ENCODE measurements at regions not wholly inside any gene's neighbourhood (a gene's known extent, or its start where the extent isn't known, plus 50 kb on each side); places are given as distances from the start of the nearest gene placed in this dataset.

DNA sequence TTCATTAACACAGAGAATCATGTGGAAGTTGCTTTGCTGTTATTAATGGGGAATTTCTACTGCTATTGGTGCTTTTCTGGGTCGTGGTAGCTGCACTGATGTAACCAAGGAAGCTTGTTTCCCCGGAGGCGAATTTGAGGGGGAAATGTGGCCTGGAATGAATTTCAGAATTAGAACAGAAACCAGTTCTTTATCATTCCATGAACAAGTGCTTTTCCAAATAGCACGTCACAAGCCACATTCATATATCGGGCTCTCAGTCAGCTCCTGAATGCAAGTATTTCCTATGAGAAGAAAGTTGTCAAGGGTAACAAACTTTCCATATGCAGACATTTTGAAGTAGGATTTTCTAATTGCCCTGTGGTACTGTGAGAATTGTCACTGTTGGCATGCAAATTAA, 1353.2 kb downstream of the AACS start:
- Histone ChIP-seq H3K27ac (ENCODE audit: insufficient read depth in 1 of 2, low read depth in 1 of 2, low read length in 2 of 2, poor library complexity in 1 of 2, severe bottlenecking in 2 of 2) (no peak overlapping the region), H3K27me3 (replicated peaks in 2 of 5; ENCODE audit: control insufficient read depth in 4 of 5, insufficient read depth in 5 of 5, low read length in 4 of 5) (no peaks in the 10 kb centered on the region), H3K4me3 (ENCODE audit: control insufficient read depth in 1 of 7, extremely low read depth in 1 of 7, insufficient read depth in 4 of 7, low read depth in 2 of 7, low read length in 6 of 7) (no peak overlapping the region), H3K9me3 (ENCODE audit: control extremely low read depth in 1 of 5, control insufficient read depth in 4 of 5, insufficient read depth in 2 of 5, low read depth in 1 of 5, low read length in 4 of 5) (no peaks in the 10 kb centered on the region), H3K4me1 (ENCODE audit: control extremely low read depth in 1 of 4, control insufficient read depth in 4 of 4, insufficient read depth in 4 of 4, low read length in 3 of 4) (no peaks in the 10 kb centered on the region), H3K36me3 (ENCODE audit: control insufficient read depth in 4 of 4, insufficient read depth in 4 of 4, low read length in 3 of 4) (no peaks in the 10 kb centered on the region)
- 87% methylated on average over 3 of the region's 5 CpGs for WGBS (ENCODE audit: insufficient coverage)
- DNase-seq: no peak
- POLR2A ChIA-PET: no interaction called here
- CTCF ChIA-PET: no interaction called here

DNA sequence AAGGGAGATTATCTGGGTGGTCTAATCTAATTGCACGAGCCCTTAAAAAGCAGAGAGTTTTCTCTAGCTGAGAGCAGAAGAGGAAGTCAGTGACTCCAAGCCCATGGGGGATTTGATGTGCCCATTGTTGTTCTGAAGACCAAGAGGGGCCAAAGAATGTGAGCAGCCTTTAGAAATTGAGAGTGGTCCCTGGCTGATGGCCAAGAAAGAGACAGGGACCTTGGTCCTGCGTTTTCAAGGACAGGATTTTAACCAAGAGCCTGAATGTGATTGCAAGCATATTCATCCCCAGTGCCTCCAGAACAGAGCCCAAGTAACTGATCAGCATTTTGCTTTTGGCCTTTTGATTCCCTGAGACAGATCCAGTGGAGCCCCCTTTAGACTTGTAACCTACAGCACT, 1353.9 kb downstream of the AACS start:
- Histone ChIP-seq H3K4me1 (ENCODE audit: control extremely low read depth in 1 of 4, control insufficient read depth in 4 of 4, insufficient read depth in 4 of 4, low read length in 3 of 4) (no peaks in the 10 kb centered on the region), H3K27ac (ENCODE audit: insufficient read depth in 1 of 2, low read depth in 1 of 2, low read length in 2 of 2, poor library complexity in 1 of 2, severe bottlenecking in 2 of 2) (no peak overlapping the region), H3K36me3 (ENCODE audit: control insufficient read depth in 4 of 4, insufficient read depth in 4 of 4, low read length in 3 of 4) (no peaks in the 10 kb centered on the region), H3K4me3 (ENCODE audit: control insufficient read depth in 1 of 7, extremely low read depth in 1 of 7, insufficient read depth in 4 of 7, low read depth in 2 of 7, low read length in 6 of 7) (no peak overlapping the region), H3K9me3 (ENCODE audit: control extremely low read depth in 1 of 5, control insufficient read depth in 4 of 5, insufficient read depth in 2 of 5, low read depth in 1 of 5, low read length in 4 of 5) (no peaks in the 10 kb centered on the region), H3K27me3 (replicated peaks in 2 of 5; ENCODE audit: control insufficient read depth in 4 of 5, insufficient read depth in 5 of 5, low read length in 4 of 5) (no peaks in the 10 kb centered on the region)
- no peak for DNase-seq
- POLR2A ChIA-PET: no interaction called here
- CTCF ChIA-PET: no interaction called here
- WGBS (ENCODE audit: insufficient coverage): 71% methylated on average over 2 of the region's 2 CpGs

DNA sequence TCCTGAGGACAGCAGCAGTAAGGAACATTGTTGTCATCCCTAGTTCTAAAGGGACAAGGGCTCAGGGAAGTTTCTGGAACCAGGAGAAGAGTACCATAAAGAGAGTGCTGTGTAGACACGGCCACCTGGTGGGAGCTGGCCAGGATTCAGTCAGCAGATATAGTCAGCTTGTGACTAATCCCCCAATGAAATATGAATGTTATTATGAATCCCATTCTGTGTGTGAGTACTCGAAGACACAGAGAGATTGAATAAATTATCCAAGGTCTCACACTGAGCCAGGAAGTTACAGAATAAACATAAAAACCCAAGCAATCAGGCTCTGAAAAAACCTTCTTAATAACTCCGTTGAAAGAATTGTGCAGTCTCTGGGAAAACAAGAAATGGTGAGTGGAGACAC, 1359.5 kb downstream of the AACS start:
- no peak overlapping the region for H3K4me3 ChIP-seq (ENCODE audit: control insufficient read depth in 1 of 7, extremely low read depth in 1 of 7, insufficient read depth in 4 of 7, low read depth in 2 of 7, low read length in 6 of 7)
- CTCF ChIA-PET: no interaction called here
- POLR2A ChIA-PET: no interaction called here
- H3K36me3 ChIP-seq (ENCODE audit: control insufficient read depth in 4 of 4, insufficient read depth in 4 of 4, low read length in 3 of 4): no peaks in the 10 kb centered on the region
- no peaks in the 10 kb centered on the region for H3K9me3 ChIP-seq (ENCODE audit: control extremely low read depth in 1 of 5, control insufficient read depth in 4 of 5, insufficient read depth in 2 of 5, low read depth in 1 of 5, low read length in 4 of 5)
- no peak for DNase-seq
- H3K4me1 ChIP-seq (ENCODE audit: control extremely low read depth in 1 of 4, control insufficient read depth in 4 of 4, insufficient read depth in 4 of 4, low read length in 3 of 4): no peaks in the 10 kb centered on the region
- H3K27ac ChIP-seq (ENCODE audit: insufficient read depth in 1 of 2, low read depth in 1 of 2, low read length in 2 of 2, poor library complexity in 1 of 2, severe bottlenecking in 2 of 2): no peak overlapping the region
- WGBS (ENCODE audit: insufficient coverage): 90% methylated on average over 1 of the region's 3 CpGs
- no peaks in the 10 kb centered on the region for H3K27me3 ChIP-seq (replicated peaks in 2 of 5; ENCODE audit: control insufficient read depth in 4 of 5, insufficient read depth in 5 of 5, low read length in 4 of 5)

DNA sequence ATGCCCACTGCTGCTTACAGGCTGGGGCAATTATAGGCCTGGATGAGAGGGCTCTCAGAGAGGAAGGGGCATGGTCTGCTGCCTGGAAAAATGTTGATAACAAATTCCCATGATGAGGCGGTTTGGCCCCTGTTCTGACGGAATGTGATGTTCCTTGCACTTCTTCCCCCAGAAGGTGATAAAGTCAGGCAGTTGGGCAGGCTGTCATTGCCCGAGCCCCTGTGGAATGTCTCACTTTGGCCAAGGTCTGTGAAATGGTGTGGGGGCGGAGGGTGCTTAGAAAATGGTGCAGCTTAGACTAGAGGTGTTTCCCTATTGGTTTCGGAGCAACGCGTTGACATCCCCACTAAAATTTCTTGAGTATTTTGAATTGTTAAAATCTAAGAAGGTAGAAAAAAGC, 1360.0 kb downstream of the AACS start:
- Histone ChIP-seq H3K9me3 (ENCODE audit: control extremely low read depth in 1 of 5, control insufficient read depth in 4 of 5, insufficient read depth in 2 of 5, low read depth in 1 of 5, low read length in 4 of 5) (no peaks in the 10 kb centered on the region), H3K4me3 (ENCODE audit: control insufficient read depth in 1 of 7, extremely low read depth in 1 of 7, insufficient read depth in 4 of 7, low read depth in 2 of 7, low read length in 6 of 7) (no peak overlapping the region), H3K36me3 (ENCODE audit: control insufficient read depth in 4 of 4, insufficient read depth in 4 of 4, low read length in 3 of 4) (no peaks in the 10 kb centered on the region), H3K4me1 (ENCODE audit: control extremely low read depth in 1 of 4, control insufficient read depth in 4 of 4, insufficient read depth in 4 of 4, low read length in 3 of 4) (no peaks in the 10 kb centered on the region), H3K27ac (ENCODE audit: insufficient read depth in 1 of 2, low read depth in 1 of 2, low read length in 2 of 2, poor library complexity in 1 of 2, severe bottlenecking in 2 of 2) (no peak overlapping the region), H3K27me3 (replicated peaks in 2 of 5; ENCODE audit: control insufficient read depth in 4 of 5, insufficient read depth in 5 of 5, low read length in 4 of 5) (no peaks in the 10 kb centered on the region)
- WGBS (ENCODE audit: insufficient coverage): 50% methylated on average over 4 of the region's 7 CpGs
- ChIA-PET POLR2A (no interaction called here), CTCF (no interaction called here)
- DNase-seq: no peak

DNA sequence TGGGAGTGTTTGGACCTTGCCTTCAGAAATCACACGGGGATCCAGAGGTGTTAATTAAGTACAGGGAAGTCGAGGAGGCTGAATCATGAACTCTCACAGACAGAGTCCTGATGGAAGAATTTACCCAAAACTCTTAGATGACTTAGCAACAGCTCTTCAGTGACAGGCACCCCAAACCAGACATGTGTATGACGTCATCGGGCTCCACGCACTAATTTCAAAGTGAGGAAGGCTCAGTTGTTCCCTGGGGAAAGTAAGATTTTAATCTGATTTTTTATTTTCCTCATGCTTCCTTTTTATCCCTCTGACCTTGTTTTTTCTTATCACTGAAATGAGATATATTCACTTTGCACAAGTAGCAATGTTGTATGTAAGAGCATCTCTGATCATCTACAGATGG, 1363.5 kb downstream of the AACS start:
- no peak overlapping the region for H3K4me3 ChIP-seq (ENCODE audit: control insufficient read depth in 1 of 7, extremely low read depth in 1 of 7, insufficient read depth in 4 of 7, low read depth in 2 of 7, low read length in 6 of 7)
- H3K27ac ChIP-seq (ENCODE audit: insufficient read depth in 1 of 2, low read depth in 1 of 2, low read length in 2 of 2, poor library complexity in 1 of 2, severe bottlenecking in 2 of 2): no peak overlapping the region
- ChIA-PET CTCF (no interaction called here), POLR2A (no interaction called here)
- no peaks in the 10 kb centered on the region for H3K9me3 ChIP-seq (ENCODE audit: control extremely low read depth in 1 of 5, control insufficient read depth in 4 of 5, insufficient read depth in 2 of 5, low read depth in 1 of 5, low read length in 4 of 5)
- H3K27me3 ChIP-seq (replicated peaks in 2 of 5; ENCODE audit: control insufficient read depth in 4 of 5, insufficient read depth in 5 of 5, low read length in 4 of 5): no peaks in the 10 kb centered on the region
- no peaks in the 10 kb centered on the region for H3K36me3 ChIP-seq (ENCODE audit: control insufficient read depth in 4 of 4, insufficient read depth in 4 of 4, low read length in 3 of 4)
- H3K4me1 ChIP-seq (ENCODE audit: control extremely low read depth in 1 of 4, control insufficient read depth in 4 of 4, insufficient read depth in 4 of 4, low read length in 3 of 4): no peaks in the 10 kb centered on the region
- no peak for DNase-seq
- WGBS (ENCODE audit: insufficient coverage): 77% methylated on average over 2 of the region's 5 CpGs

DNA sequence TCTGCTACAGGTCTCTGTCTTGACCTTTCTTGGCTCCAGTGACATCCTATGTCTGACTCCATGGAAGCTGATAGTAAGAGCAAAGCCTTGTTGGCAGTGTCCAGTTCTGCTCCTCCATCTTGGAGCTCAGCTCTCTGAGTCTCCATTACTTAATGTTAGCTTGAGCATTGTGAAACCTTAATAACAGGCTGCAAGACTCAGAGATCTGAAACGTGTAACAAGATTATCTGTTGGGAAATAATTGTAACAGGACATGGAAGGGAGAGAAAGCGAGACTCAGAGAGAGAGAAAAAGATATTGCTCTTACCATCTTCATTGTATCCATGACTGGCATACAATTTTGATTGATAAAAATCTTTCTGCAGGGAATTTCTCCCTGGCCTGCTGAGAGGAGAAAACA, 1365.7 kb downstream of the AACS start:
- DNase-seq: no peak
- no peaks in the 10 kb centered on the region for H3K9me3 ChIP-seq (ENCODE audit: control extremely low read depth in 1 of 5, control insufficient read depth in 4 of 5, insufficient read depth in 2 of 5, low read depth in 1 of 5, low read length in 4 of 5)
- H3K4me1 ChIP-seq (ENCODE audit: control extremely low read depth in 1 of 4, control insufficient read depth in 4 of 4, insufficient read depth in 4 of 4, low read length in 3 of 4): no peaks in the 10 kb centered on the region
- H3K27me3 ChIP-seq (replicated peaks in 2 of 5; ENCODE audit: control insufficient read depth in 4 of 5, insufficient read depth in 5 of 5, low read length in 4 of 5): no peaks in the 10 kb centered on the region
- H3K4me3 ChIP-seq (ENCODE audit: control insufficient read depth in 1 of 7, extremely low read depth in 1 of 7, insufficient read depth in 4 of 7, low read depth in 2 of 7, low read length in 6 of 7): no peak overlapping the region
- POLR2A ChIA-PET: no interaction called here
- H3K27ac ChIP-seq (ENCODE audit: insufficient read depth in 1 of 2, low read depth in 1 of 2, low read length in 2 of 2, poor library complexity in 1 of 2, severe bottlenecking in 2 of 2): no peak overlapping the region
- no peaks in the 10 kb centered on the region for H3K36me3 ChIP-seq (ENCODE audit: control insufficient read depth in 4 of 4, insufficient read depth in 4 of 4, low read length in 3 of 4)
- 60% methylated on average over 1 of the region's 2 CpGs for WGBS (ENCODE audit: insufficient coverage)
- CTCF ChIA-PET: no interaction called here

DNA sequence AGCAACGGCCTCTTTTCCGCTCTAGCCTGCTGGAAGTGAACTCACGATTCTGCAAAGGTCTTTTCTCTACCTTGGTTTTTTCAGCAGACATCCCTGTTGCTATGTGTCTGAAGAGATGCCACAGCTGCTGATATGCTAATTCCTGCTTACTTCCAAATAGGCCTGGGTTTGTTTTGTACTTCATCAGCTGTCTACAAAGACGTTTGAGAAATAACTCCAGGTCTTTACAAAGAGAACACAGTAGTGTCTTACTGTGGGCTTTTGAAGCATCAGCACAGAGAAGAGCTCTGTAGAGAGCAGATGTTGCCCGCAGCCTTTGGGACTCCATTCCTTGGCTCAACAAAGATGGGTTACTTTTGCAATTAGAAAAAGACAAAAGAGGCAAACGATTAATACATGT, 1366.5 kb downstream of the AACS start:
- H3K36me3 ChIP-seq (ENCODE audit: control insufficient read depth in 4 of 4, insufficient read depth in 4 of 4, low read length in 3 of 4): no peaks in the 10 kb centered on the region
- ChIA-PET POLR2A (no interaction called here), CTCF (no interaction called here)
- no peak overlapping the region for H3K27ac ChIP-seq (ENCODE audit: insufficient read depth in 1 of 2, low read depth in 1 of 2, low read length in 2 of 2, poor library complexity in 1 of 2, severe bottlenecking in 2 of 2)
- no peak for DNase-seq
- H3K4me3 ChIP-seq (ENCODE audit: control insufficient read depth in 1 of 7, extremely low read depth in 1 of 7, insufficient read depth in 4 of 7, low read depth in 2 of 7, low read length in 6 of 7): no peak overlapping the region
- 78% methylated on average over 5 of the region's 6 CpGs for WGBS (ENCODE audit: insufficient coverage)
- H3K4me1 ChIP-seq (ENCODE audit: control extremely low read depth in 1 of 4, control insufficient read depth in 4 of 4, insufficient read depth in 4 of 4, low read length in 3 of 4): no peaks in the 10 kb centered on the region
- H3K9me3 ChIP-seq (ENCODE audit: control extremely low read depth in 1 of 5, control insufficient read depth in 4 of 5, insufficient read depth in 2 of 5, low read depth in 1 of 5, low read length in 4 of 5): no peaks in the 10 kb centered on the region
- H3K27me3 ChIP-seq (replicated peaks in 2 of 5; ENCODE audit: control insufficient read depth in 4 of 5, insufficient read depth in 5 of 5, low read length in 4 of 5): no peaks in the 10 kb centered on the region

DNA sequence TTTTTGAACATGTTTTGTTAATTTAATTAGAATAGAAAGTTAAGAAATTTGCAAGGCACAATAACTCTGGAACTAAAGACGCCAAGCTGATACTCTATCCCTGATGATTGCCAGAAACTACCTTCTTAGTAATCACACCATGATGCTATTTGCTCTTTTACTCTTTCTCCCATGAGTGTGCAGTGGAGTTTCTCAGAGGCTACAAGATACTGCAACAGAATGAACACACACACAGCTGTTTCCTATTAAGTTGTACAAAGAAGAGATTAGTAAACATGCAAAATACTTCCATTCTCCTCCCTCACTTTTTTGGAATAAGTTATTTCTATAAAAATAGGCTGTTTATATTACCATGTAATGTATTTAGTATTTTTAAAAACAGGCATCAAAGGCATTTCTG, 1367.5 kb downstream of the AACS start:
- no CpG with 5 or more reads among the region's 1 CpG for WGBS (ENCODE audit: insufficient coverage)

More for the DNA sequence above, 1367.5 kb downstream of the AACS start:
- no peak for DNase-seq
- H3K4me1 ChIP-seq (ENCODE audit: control extremely low read depth in 1 of 4, control insufficient read depth in 4 of 4, insufficient read depth in 4 of 4, low read length in 3 of 4): no peaks in the 10 kb centered on the region
- no peaks in the 10 kb centered on the region for H3K9me3 ChIP-seq (ENCODE audit: control extremely low read depth in 1 of 5, control insufficient read depth in 4 of 5, insufficient read depth in 2 of 5, low read depth in 1 of 5, low read length in 4 of 5)
- H3K27ac ChIP-seq (ENCODE audit: insufficient read depth in 1 of 2, low read depth in 1 of 2, low read length in 2 of 2, poor library complexity in 1 of 2, severe bottlenecking in 2 of 2): no peak overlapping the region
- no peak overlapping the region for H3K4me3 ChIP-seq (ENCODE audit: control insufficient read depth in 1 of 7, extremely low read depth in 1 of 7, insufficient read depth in 4 of 7, low read depth in 2 of 7, low read length in 6 of 7)
- POLR2A ChIA-PET: interaction anchor here (0.6 kb wide), 1 partner anchor 12 kb away, joined by 3 read pairs; no protein-coding TSS in a partner anchor
- H3K36me3 ChIP-seq (ENCODE audit: control insufficient read depth in 4 of 4, insufficient read depth in 4 of 4, low read length in 3 of 4): no peaks in the 10 kb centered on the region
- CTCF ChIA-PET: no interaction called here
- H3K27me3 ChIP-seq (replicated peaks in 2 of 5; ENCODE audit: control insufficient read depth in 4 of 5, insufficient read depth in 5 of 5, low read length in 4 of 5): no peaks in the 10 kb centered on the region

Data from common myeloid progenitor, CD34-positive (primary cell).